ENCODE measurements at regions not wholly inside any gene's neighbourhood (a gene's known extent, or its start where the extent isn't known, plus 50 kb on each side); places are given as distances from the start of the nearest gene placed in this dataset.

DNA sequence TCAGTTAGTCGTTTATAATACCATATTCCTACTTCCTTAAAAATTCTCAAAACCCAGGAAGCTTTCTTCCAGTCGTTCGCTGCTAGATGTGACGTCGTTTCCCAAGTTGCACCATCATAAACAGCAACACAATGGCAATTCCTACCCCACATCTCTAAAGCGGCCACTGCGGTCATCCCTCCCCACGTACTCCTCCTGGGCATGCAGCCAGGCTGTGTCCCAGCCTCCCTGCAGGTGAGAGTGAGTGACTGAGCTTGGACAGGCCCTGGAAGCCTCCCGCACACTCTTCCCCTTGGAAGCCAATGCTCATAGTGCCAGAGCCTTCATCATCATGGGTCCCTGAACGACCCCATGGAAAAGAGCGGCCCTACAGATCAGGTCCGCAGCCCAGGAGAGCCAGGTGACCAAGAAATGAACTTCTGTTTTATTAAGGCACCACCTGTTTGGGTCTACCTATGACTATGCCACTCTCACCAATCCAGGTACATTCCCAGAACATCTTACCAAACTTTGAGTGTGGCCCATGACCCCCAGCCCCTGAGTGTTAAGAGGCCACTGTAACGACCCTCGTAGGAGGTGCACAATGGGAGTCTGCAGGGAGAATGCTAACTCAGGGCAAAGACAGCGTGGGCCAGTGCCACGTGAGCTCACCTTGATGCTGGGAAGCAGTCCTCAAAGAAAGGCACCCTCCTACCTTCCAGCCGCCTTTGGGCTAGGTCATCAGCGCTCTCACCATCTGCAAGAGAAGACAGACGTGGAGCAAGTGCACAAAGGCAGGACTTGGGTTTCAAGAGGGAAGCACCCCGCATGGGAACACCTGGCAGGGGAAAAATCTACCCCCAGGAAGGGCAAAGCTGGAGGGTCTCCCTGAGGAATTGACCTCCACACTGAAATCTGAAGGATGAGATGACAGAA, 74.7 kb upstream of the RAB6C start:
- no peak for DNase-seq

DNA sequence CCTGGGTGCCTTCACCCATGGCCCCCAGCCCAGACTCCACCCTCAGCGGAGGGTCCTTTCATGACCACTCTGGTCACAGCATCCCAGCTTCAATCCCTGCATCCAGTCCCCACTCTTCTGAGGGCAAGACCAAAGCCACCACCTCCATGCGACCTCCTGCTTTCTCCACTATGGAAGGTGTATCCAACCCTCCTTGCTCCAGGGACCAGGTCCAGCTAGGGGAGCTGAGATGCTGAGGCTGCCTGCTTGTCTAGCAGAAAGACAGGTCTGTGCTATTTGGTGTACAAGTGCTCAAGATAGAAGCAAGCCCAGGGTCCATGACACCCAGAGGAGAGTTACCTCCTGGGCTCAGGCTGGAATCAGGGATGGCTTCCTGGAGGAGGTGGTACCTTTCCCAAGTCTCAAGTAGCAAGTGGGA, 73.8 kb upstream of the RAB6C start:
- DNase-seq = no peak

DNA sequence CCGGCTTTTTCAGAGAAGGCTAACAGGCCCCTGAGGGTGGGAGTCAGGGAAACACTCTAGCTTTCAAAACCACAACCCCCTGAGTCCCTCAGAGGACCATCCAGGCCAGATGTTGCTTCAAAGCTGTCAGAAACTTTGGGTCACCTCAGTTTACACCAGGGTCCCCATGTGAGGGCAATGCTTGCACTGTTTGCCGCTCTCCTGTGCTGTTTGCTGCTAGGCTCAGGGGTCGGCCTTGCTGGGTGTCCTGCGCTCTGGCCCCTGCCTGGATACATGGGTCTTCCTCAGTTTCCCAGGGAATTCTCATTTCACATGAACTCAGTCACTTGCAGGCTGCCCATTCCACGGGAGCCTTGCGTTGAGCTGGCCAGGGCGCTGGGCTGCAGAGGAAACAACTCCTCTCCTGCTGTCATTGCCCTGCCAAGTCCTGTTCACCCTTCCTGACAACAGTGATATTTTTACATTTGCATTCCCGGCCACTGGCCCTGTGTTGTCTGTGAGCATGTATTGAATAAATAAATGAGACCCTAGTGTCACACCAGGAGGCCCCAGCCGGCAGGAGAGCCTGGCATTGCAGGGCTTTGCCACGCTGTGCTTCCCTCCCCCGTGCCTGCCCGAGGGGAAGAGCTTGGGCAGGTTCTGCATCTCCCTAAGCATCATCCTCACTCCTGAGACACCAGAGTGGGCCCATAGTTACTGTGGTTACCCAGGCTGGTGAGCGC, 73.2 kb upstream of the RAB6C start:
- DNase-seq = no peak

DNA sequence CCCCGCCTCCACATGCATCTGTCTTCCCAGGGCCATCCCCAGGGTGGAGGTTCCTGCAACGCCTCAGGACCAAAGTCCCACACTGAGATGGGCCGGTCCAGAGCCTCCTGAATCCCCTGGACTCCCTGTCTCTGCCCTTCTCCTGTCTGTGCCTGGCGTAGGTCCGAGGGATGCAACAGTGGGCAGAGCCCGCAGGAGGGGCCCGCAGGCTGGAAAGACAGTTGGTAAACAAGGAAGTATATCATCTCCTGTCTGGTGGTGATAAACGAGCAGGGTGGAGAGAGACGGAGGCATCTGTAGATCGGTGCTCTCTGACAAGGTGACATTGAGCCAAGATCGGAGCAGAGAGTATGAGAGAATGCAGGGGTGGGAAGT, 72.6 kb upstream of the RAB6C start:
- DNase-seq = no peak

DNA sequence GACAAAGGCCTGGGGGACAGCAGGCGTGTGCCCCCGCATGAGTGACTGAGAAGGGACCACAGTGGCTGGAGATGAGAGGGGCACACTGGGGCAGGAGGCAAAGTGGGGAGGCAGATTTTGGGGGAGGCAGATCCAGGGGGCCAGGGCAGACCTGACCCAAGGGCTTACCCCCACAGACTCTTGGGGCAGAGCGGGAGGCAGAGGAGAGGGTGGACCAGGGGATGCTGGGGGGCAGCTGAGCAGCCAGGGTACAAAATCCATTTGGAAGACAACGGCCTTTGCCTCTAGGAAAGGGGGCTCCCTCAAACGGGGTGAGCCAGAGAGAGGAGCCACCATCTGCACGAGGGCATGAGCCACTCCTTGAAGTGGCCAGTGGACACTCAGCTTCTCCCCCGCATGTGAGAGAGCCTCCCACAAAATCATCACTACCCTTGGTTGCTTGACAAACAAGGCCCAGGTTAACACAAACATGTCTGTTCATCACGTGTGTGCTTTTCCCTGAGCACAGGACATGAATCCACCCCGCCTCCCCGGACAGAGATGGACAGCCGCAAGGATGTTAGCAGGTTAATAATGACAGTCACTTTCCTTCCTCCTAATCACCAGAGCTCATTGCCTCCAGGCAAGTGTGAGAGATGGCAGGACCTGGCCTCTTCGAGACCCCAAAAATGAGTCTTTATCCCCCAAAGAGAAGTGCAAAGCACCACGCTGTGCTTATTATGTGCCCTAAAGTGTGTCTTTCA, 72.0 kb upstream of the RAB6C start:
- DNase-seq = no peak

DNA sequence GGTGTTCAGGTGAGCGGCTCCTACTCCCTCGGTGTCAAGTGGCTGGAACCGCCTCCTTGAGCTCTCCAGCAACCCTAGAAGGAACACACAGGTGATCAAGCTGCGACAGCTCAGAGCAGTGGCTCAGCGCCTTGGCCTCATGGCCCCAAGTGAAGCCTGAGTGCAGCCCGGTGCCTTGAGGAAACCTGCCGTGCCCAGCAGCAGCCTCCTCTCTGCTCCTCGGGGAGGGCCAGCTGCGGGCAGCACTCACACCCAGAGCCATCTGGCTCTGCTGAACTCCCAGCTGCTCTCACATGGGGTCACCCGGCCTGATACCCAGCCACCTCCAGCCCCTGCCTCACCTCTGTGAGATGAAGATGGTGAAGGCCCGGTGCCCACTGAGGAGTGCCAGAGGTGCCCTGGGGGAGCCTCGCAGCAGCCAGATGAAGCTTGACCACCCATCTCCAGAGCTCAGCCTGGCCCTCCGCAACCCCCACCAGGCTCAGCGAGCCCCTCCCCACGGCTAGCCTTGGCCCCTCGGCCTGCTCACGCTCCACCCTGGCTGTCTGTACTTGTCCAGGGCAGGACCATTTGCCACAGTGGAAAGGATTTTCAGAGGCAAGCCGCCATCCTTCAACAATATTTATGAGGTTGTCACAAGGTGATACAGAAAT, 70.6 kb upstream of the RAB6C start:
- peak; percentile 86 for DNase-seq

DNA sequence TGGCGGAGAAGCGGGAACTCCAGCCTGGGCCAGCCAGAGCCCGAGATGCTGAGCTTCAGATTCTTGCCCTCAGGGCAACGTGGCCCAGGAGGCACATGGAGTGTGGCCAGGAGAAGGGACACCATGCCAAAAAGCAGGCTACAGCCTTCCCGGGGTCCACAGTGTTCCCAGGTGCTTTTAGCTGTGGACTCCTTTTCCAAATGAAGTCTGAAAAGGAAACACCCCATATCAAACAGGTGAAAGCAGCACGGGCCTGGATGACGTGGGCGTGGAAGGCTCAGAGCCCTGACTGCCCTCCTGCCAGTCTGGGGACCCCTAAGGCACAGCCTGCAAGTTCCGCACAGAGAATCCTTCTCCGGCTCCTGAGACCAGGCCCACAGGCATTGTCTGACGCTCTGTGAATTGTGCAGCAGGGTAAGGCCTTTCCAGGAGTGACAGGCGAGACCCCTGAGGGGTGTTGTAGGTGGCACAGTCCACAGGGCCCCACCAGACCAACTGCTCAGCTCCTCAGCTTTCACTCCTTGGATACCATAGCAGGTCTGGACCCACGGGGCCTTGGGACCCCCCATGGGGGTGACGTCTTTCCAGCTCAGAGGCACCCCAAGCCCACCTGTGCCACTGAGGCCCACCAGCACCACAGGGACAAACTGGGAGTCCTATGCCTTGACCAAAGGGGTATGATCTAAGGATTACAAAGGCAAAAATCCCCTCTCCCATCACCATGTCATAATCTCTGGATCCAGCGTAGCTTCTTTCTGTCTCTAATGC, 69.6 kb upstream of the RAB6C start:
- DNase-seq = no peak

DNA sequence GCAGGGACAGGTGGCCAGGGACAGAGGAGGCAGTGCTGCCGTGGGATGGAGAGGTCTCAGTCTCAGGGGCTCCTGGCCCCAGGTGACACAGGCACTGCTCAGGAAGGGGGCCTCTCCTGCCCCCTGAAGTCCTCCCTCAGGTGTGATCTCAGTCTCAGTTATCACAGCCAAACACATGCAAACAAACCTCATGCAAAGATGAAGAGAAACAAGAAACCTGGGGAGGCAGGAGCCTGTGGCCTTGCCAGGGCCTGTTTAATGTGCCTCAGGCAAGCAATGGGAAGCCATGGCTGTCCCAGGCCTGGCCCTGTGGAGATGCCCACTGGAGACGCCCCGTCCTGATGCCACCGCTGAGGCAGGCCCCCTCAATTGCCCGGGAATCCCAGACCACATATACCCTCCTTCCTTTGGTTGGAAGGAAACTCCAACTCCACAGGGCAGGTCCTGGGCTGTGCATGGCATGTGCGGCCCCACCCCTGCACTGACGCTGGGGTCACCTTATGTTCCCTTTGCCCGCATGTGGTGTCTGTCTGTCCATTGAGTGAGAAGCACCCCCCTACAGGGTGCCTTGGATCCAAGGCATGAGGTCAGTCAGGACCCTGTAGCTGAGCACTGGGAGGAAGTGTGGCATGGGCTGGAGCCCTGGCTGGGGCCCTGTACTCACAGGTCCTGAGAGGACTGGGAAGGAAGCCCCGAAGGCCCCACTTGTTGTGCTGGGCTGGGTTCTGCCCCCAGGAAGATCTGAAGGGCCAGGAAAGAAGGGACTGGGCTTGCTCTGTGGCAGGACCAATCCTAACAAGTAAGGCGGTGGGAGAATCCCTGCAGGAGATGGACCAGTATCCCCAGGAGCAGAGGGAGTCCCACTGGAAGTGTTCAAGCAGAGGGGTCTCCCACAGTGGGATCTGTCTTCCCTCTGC, 68.8 kb upstream of the RAB6C start:
- DNase-seq = no peak

DNA sequence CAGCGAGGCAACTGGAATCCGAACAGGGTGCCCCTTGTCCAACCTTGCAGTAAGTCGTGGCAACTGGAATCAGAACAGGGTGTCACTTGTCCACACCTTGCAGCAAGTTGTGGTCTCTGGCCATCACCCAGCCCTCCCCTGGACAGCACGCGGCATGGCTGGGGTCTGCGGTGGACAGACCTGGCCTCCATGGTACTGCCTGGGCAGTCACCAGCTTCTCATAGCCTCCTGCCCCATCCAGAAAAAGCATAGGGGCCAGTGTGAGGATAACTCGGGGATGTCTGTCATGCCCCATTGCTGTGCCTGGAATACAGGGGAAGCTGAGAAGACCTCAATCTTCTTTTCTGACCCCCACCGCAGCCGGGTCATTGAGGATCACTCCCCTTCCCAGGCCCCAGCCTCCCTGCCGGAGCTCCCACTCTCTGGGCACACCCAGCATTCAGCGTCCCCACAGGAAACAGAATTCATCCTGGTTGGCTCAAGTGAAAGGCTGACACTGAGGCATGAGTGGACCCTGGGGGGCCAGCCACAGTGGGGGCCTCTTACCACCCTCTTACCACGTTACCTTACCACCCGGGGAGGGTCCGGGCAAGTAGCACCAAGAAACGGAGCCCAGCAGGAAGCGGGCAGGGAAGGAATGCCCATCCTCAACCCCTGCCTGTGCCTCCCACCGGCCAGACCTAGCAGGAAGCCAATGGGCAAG, 68.0 kb upstream of the RAB6C start:
- no peak for DNase-seq

DNA sequence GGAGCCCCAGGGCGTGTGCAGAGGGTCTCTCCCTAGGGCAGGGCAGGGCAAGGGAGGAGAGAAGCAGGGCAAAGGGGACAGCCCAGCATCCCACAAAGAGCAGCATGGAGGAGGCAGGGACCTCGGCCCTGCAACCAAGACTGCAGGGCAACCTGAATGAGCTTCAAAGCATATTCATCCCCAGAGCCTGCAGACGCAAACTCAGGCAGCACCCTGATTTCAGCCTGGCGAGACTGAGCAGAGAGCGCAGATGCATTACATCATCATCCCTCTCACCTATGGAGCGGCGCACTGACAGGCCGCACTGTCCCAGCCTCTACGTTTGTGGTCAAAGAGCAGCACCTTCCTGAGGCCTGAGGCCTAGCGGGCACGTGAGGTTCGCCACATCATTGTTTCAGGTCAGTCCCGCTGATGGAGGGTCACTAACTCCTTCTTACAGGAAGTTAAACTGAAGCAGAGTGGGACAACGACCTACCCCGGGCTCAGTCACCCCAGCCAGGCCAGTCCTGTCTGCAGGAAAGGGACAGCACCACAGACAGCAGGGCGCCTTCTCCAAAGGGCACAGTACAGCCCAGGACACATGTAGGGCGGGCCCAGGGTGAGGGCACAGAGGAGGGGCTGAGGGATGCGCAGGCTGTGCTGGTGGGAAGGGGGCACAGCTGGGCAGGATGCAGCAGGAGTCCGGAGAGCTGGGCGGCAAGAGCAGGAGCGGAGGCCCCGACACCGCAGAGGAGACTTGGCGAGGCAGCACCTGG, 67.2 kb upstream of the RAB6C start:
- no peak for DNase-seq

DNA sequence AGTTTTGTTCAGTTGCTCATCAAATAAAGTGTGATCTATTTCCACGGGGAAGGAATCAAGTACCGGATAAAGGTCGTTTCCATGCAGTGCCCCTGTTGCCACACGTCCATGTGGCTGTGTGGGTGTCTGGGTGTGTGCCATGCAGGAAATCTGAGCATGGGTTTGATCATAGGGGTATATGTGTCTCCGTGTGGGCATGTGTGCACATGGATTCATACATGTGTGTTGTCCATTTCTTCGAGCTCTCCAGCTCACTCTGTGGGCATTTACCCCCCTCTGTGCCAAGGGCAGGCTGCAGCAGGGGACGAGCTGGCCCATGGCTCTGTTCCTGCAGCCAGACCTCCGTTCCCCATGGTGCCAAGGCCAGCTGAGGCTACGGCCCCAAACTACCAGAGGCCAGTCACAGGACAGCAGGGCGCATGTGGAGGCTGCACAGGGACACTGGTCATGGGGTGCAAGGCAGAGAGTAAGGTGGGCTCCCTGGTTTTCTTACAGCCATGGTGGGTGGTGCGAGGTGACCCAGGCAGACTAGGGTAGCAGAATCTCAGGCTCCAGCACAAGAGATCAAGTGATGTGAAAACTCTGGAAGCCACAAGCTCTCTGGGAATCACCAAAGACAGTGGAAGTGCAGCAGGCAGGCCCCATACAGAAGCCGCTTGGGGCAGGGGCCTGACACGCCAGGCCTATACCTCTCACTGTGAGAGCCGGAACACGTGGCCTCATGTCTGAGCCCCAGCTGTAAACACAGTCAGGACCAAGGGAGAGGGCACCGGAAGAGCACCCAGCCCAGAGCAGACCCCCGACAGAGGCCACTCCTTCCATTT, 66.4 kb upstream of the RAB6C start:
- DNase-seq = no peak

DNA sequence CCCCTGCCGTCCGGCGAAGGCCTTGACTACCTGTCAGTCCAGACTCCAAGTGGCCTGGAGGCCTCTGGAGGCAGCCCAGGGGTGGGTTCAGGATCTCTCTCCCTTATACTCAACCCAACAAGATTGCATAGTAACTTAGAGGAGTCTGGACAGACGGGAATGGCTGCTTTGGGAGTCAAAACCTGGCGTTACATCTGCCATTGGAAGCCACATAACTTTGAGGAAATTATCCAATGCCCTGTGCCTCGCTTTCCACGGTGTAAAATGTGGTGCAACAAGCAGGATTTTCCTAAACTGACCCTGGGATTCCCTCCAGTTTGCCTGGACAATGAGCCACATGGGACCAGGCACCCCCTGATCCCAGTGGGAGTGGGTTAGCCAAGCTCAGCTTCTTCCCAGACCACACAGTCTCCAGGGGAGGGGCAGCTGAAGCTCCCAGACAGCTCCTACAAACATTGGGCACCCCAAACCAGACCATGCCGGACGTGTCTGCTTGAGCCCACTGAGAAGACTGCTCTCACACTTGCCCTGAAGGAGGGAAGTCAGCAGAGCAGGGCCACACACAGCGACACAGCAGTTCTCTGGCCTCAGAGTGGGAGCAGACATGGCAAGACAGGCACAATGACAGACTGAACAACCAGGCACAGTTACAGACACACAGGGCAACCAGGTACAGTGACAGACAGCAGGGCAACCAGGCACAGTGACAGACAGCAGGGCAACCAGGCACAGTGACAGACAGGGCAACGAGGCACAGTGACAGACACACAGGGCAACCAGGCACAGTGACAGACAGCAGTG, 65.6 kb upstream of the RAB6C start:
- DNase-seq = no peak

DNA sequence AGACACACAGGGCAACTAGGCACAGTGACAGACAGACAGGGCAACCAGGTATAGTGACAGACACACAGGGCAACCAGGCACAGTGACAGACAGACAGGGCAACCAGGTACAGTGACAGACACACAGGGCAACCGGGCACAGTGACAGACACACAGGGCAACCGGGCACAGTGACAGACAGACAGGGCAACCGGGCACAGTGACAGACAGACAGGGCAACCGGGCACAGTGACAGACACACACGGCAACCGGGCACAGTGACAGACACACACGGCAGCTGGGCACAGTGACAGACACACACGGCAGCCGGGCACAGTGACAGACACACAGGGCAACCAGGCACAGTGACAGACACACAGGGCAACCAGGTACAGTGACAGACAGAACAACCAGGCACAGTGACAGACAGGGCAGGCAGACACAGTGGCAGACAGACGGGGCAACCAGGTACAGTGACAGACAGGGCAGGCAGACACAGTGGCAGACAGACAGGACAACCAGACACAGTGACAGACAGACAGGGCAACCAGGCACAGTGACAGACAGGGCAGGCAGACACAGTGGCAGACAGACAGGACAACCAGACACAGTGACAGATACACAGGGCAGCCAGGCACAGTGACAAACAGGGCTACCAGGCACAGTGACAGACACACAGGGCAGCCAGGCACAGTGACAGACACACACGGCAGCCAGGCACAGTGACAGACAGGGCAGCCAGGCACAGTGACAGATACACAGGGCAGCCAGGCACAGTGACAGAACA, 64.7 kb upstream of the RAB6C start:
- DNase-seq = no peak

DNA sequence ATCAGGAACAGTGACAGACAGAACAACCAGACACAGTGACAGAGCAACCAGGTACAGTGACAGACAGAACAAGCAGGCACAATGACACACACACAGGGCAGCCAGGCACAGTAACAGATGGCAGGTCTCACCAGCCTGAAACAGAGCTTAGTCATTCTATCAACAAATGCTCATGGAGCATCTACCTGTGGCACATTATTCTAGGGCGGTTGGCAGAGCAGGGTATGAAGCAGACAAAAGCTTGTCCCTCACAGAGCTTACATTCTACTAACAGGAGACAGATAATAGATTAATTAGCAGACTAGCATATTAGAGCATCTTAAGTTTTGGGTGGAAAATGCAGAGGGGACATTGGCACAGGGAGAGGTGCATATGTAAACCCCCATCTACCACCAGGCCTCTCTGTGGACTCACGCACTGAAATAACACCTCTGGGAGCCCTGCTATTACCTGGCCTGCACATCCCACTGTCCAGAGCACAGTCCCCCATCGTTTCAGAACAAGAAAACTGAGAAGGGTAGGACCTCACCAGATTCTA, 64.1 kb upstream of the RAB6C start:
- DNase-seq = no peak

DNA sequence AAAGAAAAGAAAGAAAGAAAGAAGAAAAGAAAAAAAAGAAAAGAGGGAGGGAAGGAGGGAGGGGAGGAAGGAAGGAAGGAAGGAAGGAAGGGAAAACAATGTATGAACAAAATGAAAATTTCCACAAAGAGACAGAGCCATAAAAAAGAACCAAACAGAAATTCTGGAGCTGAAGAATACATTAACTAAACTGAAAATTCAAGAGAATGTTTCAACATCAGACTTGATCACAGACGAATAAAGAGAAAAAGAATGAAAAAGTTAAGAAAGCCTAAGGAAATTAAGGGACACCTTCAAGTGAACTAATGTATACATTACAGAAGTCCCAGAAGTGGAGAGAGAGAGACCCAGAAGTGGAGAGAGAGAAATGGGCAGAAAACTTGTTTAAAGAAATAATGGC, 60.9 kb upstream of the RAB6C start:
- DNase-seq = no peak

DNA sequence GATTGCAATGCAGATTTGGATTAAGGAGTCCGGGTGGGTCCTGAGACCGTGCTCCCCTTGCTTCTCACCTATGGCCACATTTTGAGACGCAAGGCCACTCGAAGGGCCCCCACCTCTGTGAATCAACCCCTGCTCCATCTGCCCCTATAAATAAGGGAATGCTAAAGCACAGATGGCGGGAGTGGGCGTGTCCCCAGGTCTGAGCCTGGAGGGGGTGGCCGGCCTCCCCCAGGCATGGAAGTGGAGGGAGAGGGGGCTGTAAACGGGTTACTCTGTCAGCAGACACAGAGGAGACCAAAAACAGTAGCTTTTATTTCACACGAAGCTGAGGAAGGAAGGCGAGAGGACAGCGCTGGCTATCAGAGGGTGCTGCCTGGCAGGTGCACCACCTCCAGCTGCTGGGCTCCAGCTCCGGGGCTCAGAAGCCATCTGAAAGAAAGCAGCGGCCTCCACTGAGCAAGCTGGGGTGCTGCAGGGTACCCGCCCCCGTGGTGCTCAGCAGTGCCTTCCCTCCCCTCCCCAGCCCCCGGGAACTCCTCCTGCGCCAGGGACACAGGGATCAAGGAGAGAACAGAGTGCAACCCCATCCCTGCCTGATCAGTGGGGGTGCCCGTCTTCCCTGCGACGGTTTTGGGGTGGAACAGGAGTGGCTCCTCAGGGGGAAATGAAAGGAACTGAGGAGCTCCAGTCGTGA, 56.7 kb upstream of the RAB6C start:
- DNase-seq = peak; percentile 63

Measured in DMS79 (cell line).